ENCODE measurements at regions not wholly inside any gene's neighbourhood (a gene's known extent, or its start where the extent isn't known, plus 50 kb on each side); places are given as distances from the start of the nearest gene placed in this dataset.
"Not testable (repeated sequence)": the region's sequence is repeated elsewhere in the genome, so short reads cannot be mapped to it uniquely, and the experiment has no call there.

- TF ChIP-seq, protein P1, sequence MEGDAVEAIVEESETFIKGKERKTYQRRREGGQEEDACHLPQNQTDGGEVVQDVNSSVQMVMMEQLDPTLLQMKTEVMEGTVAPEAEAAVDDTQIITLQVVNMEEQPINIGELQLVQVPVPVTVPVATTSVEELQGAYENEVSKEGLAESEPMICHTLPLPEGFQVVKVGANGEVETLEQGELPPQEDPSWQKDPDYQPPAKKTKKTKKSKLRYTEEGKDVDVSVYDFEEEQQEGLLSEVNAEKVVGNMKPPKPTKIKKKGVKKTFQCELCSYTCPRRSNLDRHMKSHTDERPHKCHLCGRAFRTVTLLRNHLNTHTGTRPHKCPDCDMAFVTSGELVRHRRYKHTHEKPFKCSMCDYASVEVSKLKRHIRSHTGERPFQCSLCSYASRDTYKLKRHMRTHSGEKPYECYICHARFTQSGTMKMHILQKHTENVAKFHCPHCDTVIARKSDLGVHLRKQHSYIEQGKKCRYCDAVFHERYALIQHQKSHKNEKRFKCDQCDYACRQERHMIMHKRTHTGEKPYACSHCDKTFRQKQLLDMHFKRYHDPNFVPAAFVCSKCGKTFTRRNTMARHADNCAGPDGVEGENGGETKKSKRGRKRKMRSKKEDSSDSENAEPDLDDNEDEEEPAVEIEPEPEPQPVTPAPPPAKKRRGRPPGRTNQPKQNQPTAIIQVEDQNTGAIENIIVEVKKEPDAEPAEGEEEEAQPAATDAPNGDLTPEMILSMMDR (IDR thresholded peaks at IDR 0.05; ENCODE audit: insufficient read depth, low read depth, low read length, missing control alignments), result no peak
- no peak overlapping the region for H3K4me3 ChIP-seq (ENCODE audit: low read depth, low read length)
- no peak for DNase-seq (ENCODE audit: low read depth)
Measured at GRCh38 chr4:71212216-71212615, 126.6 kb upstream of the SLC4A4 start.

GRCh38 chr4:71214578-71214977 lies 124.2 kb upstream of the SLC4A4 start:
- TF ChIP-seq, protein P1 (IDR thresholded peaks at IDR 0.05; ENCODE audit: insufficient read depth, low read depth, low read length, missing control alignments), result no peak
- H3K4me3 ChIP-seq (ENCODE audit: low read depth, low read length), result no peak overlapping the region
- no peak for DNase-seq (ENCODE audit: low read depth)

DNA sequence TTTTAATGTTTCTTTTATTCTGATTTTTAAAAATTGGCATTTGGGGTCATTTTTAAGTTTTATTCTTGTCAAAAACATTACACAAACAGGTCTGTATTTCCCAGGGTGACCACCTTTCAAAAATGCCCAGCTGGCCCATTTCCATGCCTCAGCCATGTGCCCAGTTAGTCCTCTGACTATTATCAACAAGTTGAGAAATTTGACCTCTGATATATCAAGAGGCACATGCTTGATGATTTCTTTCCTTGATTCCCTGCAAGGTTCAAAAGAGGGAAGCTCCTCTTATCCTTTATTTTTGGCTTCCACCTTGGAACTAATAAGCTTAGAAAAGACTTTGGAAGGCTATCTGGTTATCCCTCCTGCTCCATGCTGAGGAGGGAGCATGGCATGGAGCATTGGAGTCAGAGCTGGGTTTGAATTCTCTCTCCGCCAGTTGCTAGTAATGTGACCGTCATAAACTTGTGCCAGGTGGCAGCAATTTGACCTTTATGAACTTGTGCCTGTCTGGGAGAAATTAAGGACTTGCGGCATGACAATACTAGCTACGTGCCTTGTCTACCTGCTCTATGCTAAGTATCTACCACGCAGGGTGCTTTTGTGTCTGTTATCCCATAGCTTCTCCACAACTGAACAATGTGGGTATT lies 122.4 kb upstream of the SLC4A4 start:
- TF ChIP-seq, protein P1 (IDR thresholded peaks at IDR 0.05; ENCODE audit: insufficient read depth, low read depth, low read length, missing control alignments), result no peak
- no peak overlapping the region for H3K4me3 ChIP-seq (ENCODE audit: low read depth, low read length)
- no peak for DNase-seq (ENCODE audit: low read depth)

DNA sequence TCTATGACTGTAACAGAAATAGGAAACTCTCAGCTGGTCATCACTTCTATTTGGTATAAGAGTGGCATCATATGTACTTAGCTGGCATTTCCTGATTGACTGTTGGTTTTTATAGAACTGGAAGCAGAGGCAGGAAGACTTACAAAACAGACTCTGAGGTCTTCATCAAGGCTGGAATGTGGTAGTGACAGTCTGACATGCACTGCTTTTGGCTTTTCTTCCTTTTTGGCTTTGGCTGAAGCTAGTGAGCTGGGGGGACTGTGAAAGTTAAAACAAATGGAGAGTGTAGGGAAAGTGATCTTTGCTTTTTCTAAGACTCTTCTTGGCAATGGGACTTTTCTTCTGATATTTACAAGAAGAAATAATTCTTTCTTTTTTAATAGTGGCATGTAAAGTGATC lies 121.1 kb upstream of the SLC4A4 start:
- H3K4me3 ChIP-seq (ENCODE audit: low read depth, low read length), result no peak overlapping the region
- no peak for DNase-seq (ENCODE audit: low read depth)
- TF ChIP-seq, protein P1 (IDR thresholded peaks at IDR 0.05; ENCODE audit: insufficient read depth, low read depth, low read length, missing control alignments), result no peak

DNA sequence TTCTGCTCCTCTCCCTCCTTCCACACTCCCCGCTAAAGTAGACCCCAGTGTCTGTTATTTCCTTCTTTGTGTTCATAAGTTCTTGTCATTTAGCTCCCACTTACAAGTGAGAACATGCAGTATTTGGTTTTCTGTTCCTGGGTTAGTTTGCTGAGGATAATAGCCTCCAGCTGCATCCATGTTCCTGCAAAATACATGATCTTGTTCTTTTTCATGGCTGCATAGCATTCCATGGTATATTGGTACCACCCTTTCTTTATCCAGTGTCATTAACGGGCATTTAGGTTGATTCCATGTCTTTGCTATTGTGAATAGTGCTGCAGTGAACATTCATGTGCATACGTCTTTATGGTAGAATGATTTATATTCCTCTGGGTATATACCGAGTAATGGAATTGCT lies 118.0 kb upstream of the SLC4A4 start:
- DNase-seq (ENCODE audit: low read depth); H3K4me3 ChIP-seq (ENCODE audit: low read depth, low read length): not testable (repeated sequence)

DNA sequence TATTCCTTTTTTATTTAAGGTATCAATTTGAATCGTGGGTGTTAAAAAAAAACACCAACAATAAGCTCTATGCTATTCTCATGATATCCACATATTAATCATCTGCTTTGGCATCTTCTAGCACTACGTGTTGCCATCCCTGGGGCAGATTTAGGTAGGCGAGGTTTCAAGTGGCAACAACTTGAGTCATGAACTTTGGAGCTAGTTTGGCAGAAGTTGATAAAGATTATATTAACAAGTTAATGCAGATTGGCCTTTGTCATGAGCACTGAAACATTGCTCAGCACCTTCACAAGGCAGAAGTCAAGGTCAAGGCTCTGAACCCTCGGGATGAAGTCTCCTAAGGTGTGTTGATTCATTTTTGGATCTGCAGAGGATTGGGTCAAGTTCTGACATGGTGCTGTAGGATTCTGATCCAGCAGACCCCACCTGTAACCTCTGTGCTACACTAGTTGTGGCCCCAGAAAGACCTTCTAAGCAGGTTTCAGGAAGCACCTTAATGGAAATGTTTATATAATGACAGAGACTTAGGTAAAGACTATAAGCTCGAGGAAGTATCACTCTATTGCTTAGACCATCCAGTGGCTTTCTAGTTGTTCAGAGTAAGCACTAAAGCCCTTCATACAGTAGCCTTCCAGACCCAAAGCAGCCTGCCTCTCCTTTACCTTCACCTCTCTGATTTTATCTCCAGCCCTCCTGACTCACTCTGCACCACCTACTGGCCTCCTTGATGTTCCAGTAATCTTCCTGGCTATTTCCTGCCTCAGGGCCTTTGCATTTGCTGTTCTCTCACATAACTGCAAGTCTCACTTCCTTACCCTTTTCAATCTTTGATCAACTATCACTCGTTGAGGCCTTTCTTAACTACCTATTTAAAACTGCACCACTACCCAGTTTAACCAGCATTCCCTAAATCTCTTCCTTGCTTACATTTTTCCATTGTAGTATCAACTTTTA lies 117.0 kb upstream of the SLC4A4 start:
- H3K4me3 ChIP-seq (ENCODE audit: low read depth, low read length), result no peak overlapping the region
- no peak for DNase-seq (ENCODE audit: low read depth)
- TF ChIP-seq, protein P1 (IDR thresholded peaks at IDR 0.05; ENCODE audit: insufficient read depth, low read depth, low read length, missing control alignments), result no peak

GRCh38 chr4:71222661-71223060 lies 116.2 kb upstream of the SLC4A4 start:
- TF ChIP-seq, protein P1 (IDR thresholded peaks at IDR 0.05; ENCODE audit: insufficient read depth, low read depth, low read length, missing control alignments), result no peak
- DNase-seq (ENCODE audit: low read depth), result no peak
- H3K4me3 ChIP-seq (ENCODE audit: low read depth, low read length), result no peak overlapping the region
